Lower lobe of right lung (tissue), 2 donors: ENCODE measurements at regions not wholly inside any gene's neighbourhood (a gene's known extent, or its start where the extent isn't known, plus 50 kb on each side); places are given as distances from the start of the nearest gene placed in this dataset.

Experiments
- ATAC-seq, 2 donors: fragments of 200-7000 bp; cut with Tn5 transposase; one replicate each; pipeline ENCODE4 v1.9.1; 2020 to 2022; ENCODE audit warnings: mild to moderate bottlenecking in 2 of 2, moderate library complexity in 2 of 2
- DNase-seq: peaks from one replicate; pipeline ENCODE4 v3.0.0-alpha.2; 2020
- H3K27ac ChIP-seq: fragments of 200-600 bp; one replicate; pipeline ENCODE4 v1.8.0; 2022
- H3K27me3 ChIP-seq: fragments of 200-600 bp; one replicate; pipeline ENCODE4 v1.8.0; 2022; ENCODE audit warnings: low read depth
- H3K36me3 ChIP-seq: fragments of 200-600 bp; one replicate; pipeline ENCODE4 v1.8.0; 2022; ENCODE audit warnings: mild to moderate bottlenecking
- H3K4me1 ChIP-seq: fragments of 200-600 bp; one replicate; pipeline ENCODE4 v1.8.0; 2022
- H3K4me3 ChIP-seq: fragments of 200-600 bp; one replicate; pipeline ENCODE4 v1.8.0; 2022; ENCODE audit warnings: mild to moderate bottlenecking
- H3K9me3 ChIP-seq: fragments of 200-600 bp; one replicate; pipeline ENCODE4 v1.8.0; 2022
- intact Hi-C: fragments of 100-400 bp; cut with DNase I; formaldehyde crosslinking; loops from one replicate; pipeline ENCODE4 v1.11.0; 2022
- TF ChIP-seq, protein P1 (sequence below): fragments of 200-600 bp; IDR thresholded peaks from one replicate; pipeline ENCODE4 v1.8.0; 2022; ENCODE audit warnings: antibody characterized with exemption, mild to moderate bottlenecking
- donor health status: DM: no; HTN: yes; CAD: no; lungs with severe emphysema.

- Histone ChIP-seq H3K36me3 (no peaks in the 10 kb centered on the region), H3K9me3 (no peaks in the 10 kb centered on the region), H3K4me1 (no peaks in the 10 kb centered on the region), H3K4me3 (no peak overlapping the region), H3K27me3 (no peaks in the 10 kb centered on the region), H3K27ac (no peak overlapping the region)
- DNase-seq = no peak
- TF ChIP-seq, protein P1, sequence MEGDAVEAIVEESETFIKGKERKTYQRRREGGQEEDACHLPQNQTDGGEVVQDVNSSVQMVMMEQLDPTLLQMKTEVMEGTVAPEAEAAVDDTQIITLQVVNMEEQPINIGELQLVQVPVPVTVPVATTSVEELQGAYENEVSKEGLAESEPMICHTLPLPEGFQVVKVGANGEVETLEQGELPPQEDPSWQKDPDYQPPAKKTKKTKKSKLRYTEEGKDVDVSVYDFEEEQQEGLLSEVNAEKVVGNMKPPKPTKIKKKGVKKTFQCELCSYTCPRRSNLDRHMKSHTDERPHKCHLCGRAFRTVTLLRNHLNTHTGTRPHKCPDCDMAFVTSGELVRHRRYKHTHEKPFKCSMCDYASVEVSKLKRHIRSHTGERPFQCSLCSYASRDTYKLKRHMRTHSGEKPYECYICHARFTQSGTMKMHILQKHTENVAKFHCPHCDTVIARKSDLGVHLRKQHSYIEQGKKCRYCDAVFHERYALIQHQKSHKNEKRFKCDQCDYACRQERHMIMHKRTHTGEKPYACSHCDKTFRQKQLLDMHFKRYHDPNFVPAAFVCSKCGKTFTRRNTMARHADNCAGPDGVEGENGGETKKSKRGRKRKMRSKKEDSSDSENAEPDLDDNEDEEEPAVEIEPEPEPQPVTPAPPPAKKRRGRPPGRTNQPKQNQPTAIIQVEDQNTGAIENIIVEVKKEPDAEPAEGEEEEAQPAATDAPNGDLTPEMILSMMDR = no peak
- intact Hi-C loops = no loop called here
- ATAC-seq = no peak
Measured at GRCh38 chr14:43145361-43145760, 1361.7 kb downstream of the FSCB start.

DNA sequence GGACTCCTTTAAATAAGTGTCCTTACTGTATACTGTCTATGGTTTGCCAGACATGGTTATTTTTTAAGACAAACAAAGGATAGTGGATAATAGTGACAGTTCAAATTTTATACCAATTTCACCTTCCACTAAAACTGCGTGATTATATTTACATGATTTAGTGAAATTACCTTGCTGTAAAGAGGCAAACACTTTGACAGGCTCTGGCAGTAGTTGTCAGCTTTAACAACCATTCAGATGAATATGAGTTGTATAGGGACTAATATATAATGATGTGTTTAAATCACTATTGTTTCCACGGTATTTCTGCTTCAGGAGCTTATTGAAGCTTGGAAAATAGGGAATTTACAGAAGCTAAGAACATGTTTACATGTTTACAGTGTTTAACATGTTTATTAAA, 1364.0 kb downstream of the FSCB start:
- H3K4me1 ChIP-seq = no peaks in the 10 kb centered on the region
- intact Hi-C loops = no loop called here
- no peaks in the 10 kb centered on the region for H3K27me3 ChIP-seq
- no peak for ATAC-seq
- H3K9me3 ChIP-seq = no peaks in the 10 kb centered on the region
- no peak for DNase-seq
- no peak overlapping the region for H3K27ac ChIP-seq
- TF ChIP-seq, protein P1 = no peak
- H3K4me3 ChIP-seq = no peak overlapping the region
- no peaks in the 10 kb centered on the region for H3K36me3 ChIP-seq

DNA sequence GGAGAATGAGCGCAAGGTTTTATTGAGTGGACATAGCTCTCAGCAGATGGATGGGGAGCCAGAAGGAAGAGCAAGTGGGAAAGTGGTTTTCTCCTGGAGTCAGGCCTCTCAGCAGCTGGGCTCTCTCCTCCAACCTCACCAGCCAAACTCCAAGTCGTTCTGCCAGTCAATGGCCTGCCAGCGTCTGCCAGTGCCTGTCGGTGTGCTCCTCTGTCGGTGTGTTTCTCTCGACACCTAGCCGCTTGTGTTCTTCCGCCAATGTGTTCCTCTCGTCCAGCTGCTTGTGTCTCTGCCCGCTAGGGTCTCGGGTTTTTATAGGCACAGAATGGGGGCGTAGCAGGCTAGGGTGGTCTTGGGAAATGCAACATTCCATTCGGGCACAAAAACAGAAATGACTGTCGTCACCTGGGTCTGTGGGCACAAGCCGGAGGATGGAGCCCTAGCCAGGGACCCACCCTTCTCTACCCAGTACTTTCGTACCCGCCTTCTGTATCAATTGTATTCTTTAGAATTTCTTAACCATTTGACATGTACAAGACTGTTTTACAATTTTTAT, 1365.4 kb downstream of the FSCB start:
- Histone ChIP-seq H3K27ac (no peak overlapping the region), H3K9me3 (no peaks in the 10 kb centered on the region), H3K27me3 (no peaks in the 10 kb centered on the region), H3K36me3 (no peaks in the 10 kb centered on the region), H3K4me3 (no peak overlapping the region), H3K4me1 (no peaks in the 10 kb centered on the region)
- intact Hi-C loops = no loop called here
- TF ChIP-seq, protein P1 = no peak
- ATAC-seq (no peak), DNase-seq (no peak)

GRCh38 chr14:43140453-43140852, 1366.6 kb downstream of the FSCB start:
- no peak for DNase-seq
- no peak for ATAC-seq
- no peaks in the 10 kb centered on the region for H3K27me3 ChIP-seq
- H3K27ac ChIP-seq = no peak overlapping the region
- no peak overlapping the region for H3K4me3 ChIP-seq
- H3K4me1 ChIP-seq = no peaks in the 10 kb centered on the region
- H3K9me3 ChIP-seq = no peaks in the 10 kb centered on the region
- H3K36me3 ChIP-seq = no peaks in the 10 kb centered on the region
- intact Hi-C loops = no loop called here
- TF ChIP-seq, protein P1 = no peak

GRCh38 chr14:43135877-43136411, 1371.1 kb downstream of the FSCB start:
- no peaks in the 10 kb centered on the region for H3K27me3 ChIP-seq
- no peak for ATAC-seq
- no peaks in the 10 kb centered on the region for H3K9me3 ChIP-seq
- H3K36me3 ChIP-seq = no peaks in the 10 kb centered on the region
- DNase-seq = no peak
- H3K27ac ChIP-seq = no peak overlapping the region
- no peak overlapping the region for H3K4me3 ChIP-seq
- intact Hi-C loops = no loop called here
- TF ChIP-seq, protein P1 = no peak
- no peaks in the 10 kb centered on the region for H3K4me1 ChIP-seq
